Skin epidermis (tissue), 12 donors: ENCODE measurements at regions not wholly inside any gene's neighbourhood (a gene's known extent, or its start where the extent isn't known, plus 50 kb on each side); places are given as distances from the start of the nearest gene placed in this dataset.
A peak's percentile ranks its signal among the peaks of the same experiment; 100 is the strongest.

ENCODE experiments used
- H3K27ac ChIP-seq, 21 experiments: fragments of 200-600 bp; sonication (generic) in 11 of 21; one replicate each; pipeline ENCODE4 v1.5.0; 2020; ENCODE audit warnings: mild to moderate bottlenecking in 3 of 21, inconsistent platforms in 2 of 21, moderate library complexity in 2 of 21
- H3K4me3 ChIP-seq, 7 experiments: fragments of 200-600 bp; sonication (generic) in 2 of 7; one replicate each; pipeline ENCODE4 v1.5.0; 2020; ENCODE audit warnings: inconsistent platforms in 2 of 7, mild to moderate bottlenecking in 2 of 7, moderate library complexity in 1 of 7

GRCh38 chr1:58982259-58982998 lies 198.6 kb upstream of the JUN start:
- Histone ChIP-seq H3K4me3 (no peak overlapping the region), H3K27ac (peak overlapping the region in 1 of 21 experiments; percentile 46)

GRCh38 chr1:58983162-58983561 lies 199.3 kb upstream of the JUN start:
- H3K27ac ChIP-seq: peak overlapping the region in 1 of 21 experiments; percentile 16

GRCh38 chr1:58983633-58984245 lies 199.9 kb upstream of the JUN start:
- H3K4me3 ChIP-seq: no peak overlapping the region
- no peak overlapping the region for H3K27ac ChIP-seq

More at GRCh38 chr1:58983162-58983561, 199.3 kb upstream of the JUN start:
- H3K4me3 ChIP-seq: no peak overlapping the region

GRCh38 chr1:58986996-58987767 lies 203.3 kb upstream of the JUN start:
- Histone ChIP-seq H3K27ac (no peak overlapping the region), H3K4me3 (no peak overlapping the region)

GRCh38 chr1:58988752-58989151 lies 204.9 kb upstream of the JUN start:
- Histone ChIP-seq H3K27ac (no peak overlapping the region), H3K4me3 (no peak overlapping the region)

GRCh38 chr1:58989845-58990244 lies 206.0 kb upstream of the JUN start:
- no peak overlapping the region for H3K27ac ChIP-seq
- no peak overlapping the region for H3K4me3 ChIP-seq

GRCh38 chr1:58991305-58991704 lies 207.5 kb upstream of the JUN start:
- no peak overlapping the region for H3K4me3 ChIP-seq
- H3K27ac ChIP-seq: no peak overlapping the region

GRCh38 chr1:58992643-58993042 lies 208.8 kb upstream of the JUN start:
- Histone ChIP-seq H3K4me3 (no peak overlapping the region), H3K27ac (no peak overlapping the region)

GRCh38 chr1:58993403-58993802 lies 209.6 kb upstream of the JUN start:
- Histone ChIP-seq H3K4me3 (no peak overlapping the region), H3K27ac (no peak overlapping the region)

GRCh38 chr1:58994664-58995063 lies 210.8 kb upstream of the JUN start:
- H3K27ac ChIP-seq: no peak overlapping the region
- H3K4me3 ChIP-seq: no peak overlapping the region

- no peak overlapping the region for H3K4me3 ChIP-seq
- no peak overlapping the region for H3K27ac ChIP-seq
Observed at GRCh38 chr1:58996341-58997059, 212.7 kb upstream of the JUN start.

- Histone ChIP-seq H3K27ac (no peak overlapping the region), H3K4me3 (no peak overlapping the region)
Observed at GRCh38 chr1:58997060-58997411, 213.2 kb upstream of the JUN start.

GRCh38 chr1:58997637-58998036 lies 213.8 kb upstream of the JUN start:
- H3K27ac ChIP-seq: no peak overlapping the region
- no peak overlapping the region for H3K4me3 ChIP-seq

GRCh38 chr1:58999676-59000075 lies 215.8 kb upstream of the JUN start:
- no peak overlapping the region for H3K4me3 ChIP-seq
- no peak overlapping the region for H3K27ac ChIP-seq

- Histone ChIP-seq H3K4me3 (no peak overlapping the region), H3K27ac (peak overlapping the region in 1 of 21 experiments; percentile 16)
Observed at GRCh38 chr1:59004755-59005154, 220.9 kb upstream of the JUN start.

- Histone ChIP-seq H3K27ac (peak overlapping the region in 1 of 21 experiments; percentile 16), H3K4me3 (no peak overlapping the region)
Observed at GRCh38 chr1:59005491-59006288, 221.8 kb upstream of the JUN start.

GRCh38 chr1:59006289-59006658 lies 222.4 kb upstream of the JUN start:
- Histone ChIP-seq H3K27ac (no peak overlapping the region), H3K4me3 (no peak overlapping the region)

GRCh38 chr1:59006932-59007331 lies 223.1 kb upstream of the JUN start:
- Histone ChIP-seq H3K27ac (peak overlapping the region in 1 of 21 experiments; percentile 37), H3K4me3 (no peak overlapping the region)

GRCh38 chr1:59007429-59007819 lies 223.6 kb upstream of the JUN start:
- Histone ChIP-seq H3K27ac (peak overlapping the region in 2 of 21 experiments; percentile 35 to 37), H3K4me3 (no peak overlapping the region)
